GM12873 (cell line): ENCODE measurements at regions not wholly inside any gene's neighbourhood (a gene's known extent, or its start where the extent isn't known, plus 50 kb on each side); places are given as distances from the start of the nearest gene placed in this dataset.

Experiments
- CTCF ChIP-seq: IDR thresholded peaks from 2 replicates; pipeline ENCODE4 v1.5.1; 2012; ENCODE audit warnings: low read depth, mild to moderate bottlenecking, moderate library complexity, low read length, control low read depth; ENCODE audit not compliant: insufficient read depth; ENCODE audit errors: missing control alignments

- TF ChIP-seq CTCF: no peak
Measured at GRCh38 chr2:121925466-121925865, 170.0 kb downstream of the TSN start.

GRCh38 chr2:121943285-121943684 is 187.8 kb downstream of the TSN start:
- no peak for TF ChIP-seq CTCF

DNA sequence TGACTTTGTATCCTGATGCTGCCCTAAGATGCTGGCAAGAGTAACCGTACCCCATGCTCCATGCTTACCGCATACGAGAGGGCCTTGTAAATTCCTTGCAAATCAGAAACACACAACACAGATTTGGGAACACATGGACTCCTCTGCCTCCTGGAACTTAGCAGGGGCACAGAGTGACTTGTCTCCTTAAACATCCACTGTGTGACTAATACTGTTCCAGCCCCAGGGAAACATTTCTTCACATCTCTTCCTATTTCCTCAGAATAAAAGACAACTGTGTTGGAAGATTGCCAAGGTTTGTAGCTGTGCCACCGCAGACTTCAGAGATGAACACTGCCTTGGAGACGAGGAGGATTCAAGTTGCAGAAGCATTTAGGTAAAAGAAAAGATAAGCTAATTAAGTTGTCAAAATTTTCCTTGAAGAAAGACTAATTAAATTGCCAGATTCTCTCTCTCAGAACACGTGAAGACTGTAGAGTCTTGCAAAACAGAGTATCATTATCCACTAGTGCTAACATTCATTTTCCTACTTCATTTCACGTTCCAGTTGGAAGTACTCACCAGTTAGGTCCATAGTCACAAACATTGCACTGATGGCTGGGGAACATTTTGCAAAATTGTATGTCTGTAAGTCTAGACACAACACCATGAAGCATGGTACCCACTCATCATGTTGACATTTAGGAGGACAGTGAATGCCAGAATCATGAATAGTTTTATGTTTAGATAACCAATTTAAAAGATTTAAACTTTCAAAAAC is 188.8 kb downstream of the TSN start:
- TF ChIP-seq CTCF: no peak

DNA sequence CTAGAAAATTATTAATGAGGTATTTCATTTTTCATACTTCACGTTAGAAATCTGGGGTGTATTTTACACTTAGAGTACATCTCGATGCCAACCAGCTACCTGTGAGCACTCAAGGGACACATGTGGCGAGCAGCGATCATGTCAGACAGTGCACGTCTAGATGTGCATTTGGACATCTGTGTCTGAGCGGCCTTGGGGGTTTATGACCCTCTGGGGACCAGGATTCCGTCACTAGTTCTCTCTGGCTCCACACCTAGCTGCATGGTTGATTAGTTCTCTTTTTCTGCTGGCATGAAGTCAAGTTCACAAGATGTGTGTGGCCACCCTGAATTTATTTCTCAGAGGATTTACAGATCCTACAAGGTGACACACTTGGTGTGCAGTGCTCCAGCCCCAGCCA is 192.2 kb downstream of the TSN start:
- no peak for TF ChIP-seq CTCF

GRCh38 chr2:121949271-121949670 is 193.8 kb downstream of the TSN start:
- TF ChIP-seq CTCF: no peak

- no peak for TF ChIP-seq CTCF
Measured at GRCh38 chr2:121955426-121955825, 200.0 kb downstream of the TSN start.

DNA sequence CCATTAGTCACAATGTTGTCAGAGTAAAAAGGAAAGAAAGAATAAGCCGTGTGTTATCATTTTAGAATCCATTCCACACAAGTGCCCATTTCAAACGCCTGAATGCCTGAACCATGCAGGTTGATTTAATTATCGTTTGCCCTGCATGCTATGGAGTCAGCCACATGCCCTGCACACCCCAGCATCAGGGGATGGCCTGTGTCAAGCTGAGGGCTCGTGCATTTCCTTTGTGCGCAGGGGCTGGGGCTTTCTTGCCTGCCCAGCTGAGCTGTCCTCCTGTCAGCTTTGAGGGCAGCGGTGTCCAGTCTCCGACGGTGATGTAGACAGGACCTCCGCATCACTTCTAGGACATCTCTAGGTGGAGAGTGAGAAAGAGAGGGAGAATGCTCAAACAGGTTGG is 200.4 kb downstream of the TSN start:
- no peak for TF ChIP-seq CTCF

DNA sequence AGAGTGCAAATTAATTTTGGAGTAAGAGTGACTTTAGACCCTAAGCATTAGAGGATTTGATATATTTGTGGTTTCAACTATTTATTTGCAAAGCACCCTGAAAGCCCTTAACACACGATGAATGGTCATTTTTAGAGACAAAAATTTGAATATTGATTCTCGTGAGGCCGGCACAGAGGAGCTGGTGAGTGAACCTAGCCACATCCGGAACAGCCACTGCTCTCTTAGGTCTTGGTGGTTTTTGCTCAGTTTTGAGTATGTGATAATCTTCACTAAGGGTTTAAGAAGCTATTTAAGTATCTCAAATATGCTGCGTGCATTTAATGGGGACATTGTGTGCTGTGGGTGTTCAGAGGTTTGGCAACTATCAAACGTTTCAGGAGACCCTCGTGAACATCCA is 204.8 kb downstream of the TSN start:
- TF ChIP-seq CTCF: no peak
